ENCODE measurements at regions not wholly inside any gene's neighbourhood (a gene's known extent, or its start where the extent isn't known, plus 50 kb on each side); places are given as distances from the start of the nearest gene placed in this dataset.
A peak's percentile ranks its signal among the peaks of the same experiment; 100 is the strongest.

- H3K36me3 ChIP-seq (ENCODE audit: low read depth, low read length), result no peaks in the 10 kb centered on the region
- TF ChIP-seq EZH2phosphoT487 (IDR thresholded peaks at IDR 0.05; ENCODE audit: borderline replicate concordance, low read length) (no peak), CTCF (conservative IDR thresholded peaks at IDR 0.05; ENCODE audit: low read depth, low read length) (no peak), EZH2 (IDR thresholded peaks at IDR 0.05; ENCODE audit: low read length, unreplicated experiment) (no peak)
- H3K9me3 ChIP-seq (ENCODE audit: low read length), result no peaks in the 10 kb centered on the region
- H3F3A ChIP-seq (ENCODE audit: low read length, unreplicated experiment), result no peaks in the 10 kb centered on the region
- peak overlapping the region; percentile 51; the same call in 1 of the 2 replicates for H2AFZ ChIP-seq (ENCODE audit: low read length)
- no peaks in the 10 kb centered on the region for H4K20me1 ChIP-seq (ENCODE audit: low read length)
- ATAC-seq, result peak; percentile 52
- DNase-seq, result peak; percentile 67
- POLR2A ChIA-PET (ENCODE audit: unreplicated experiment), result no interaction called here
- intact Hi-C loops (cut with micrococcal nuclease), result no loop called here
- peak overlapping the region; percentile 67 for H3K27ac ChIP-seq (ENCODE audit: low read length)
- H3K4me2 ChIP-seq (ENCODE audit: low read length), result peak overlapping the region; percentile 73
- CTCF ChIA-PET, result interaction anchor here (1.0 kb wide), 1 partner anchor 145 kb away, joined by 3 read pairs; no protein-coding TSS in a partner anchor
- H3K27me3 ChIP-seq (ENCODE audit: low read length), result no peaks in the 10 kb centered on the region
- H3K9me2 ChIP-seq (replicated peaks; ENCODE audit: low read length), result no peaks in the 10 kb centered on the region
- peaks cover 36% of the 10 kb centered on the region for H3K4me1 ChIP-seq (ENCODE audit: insufficient read depth, low read length)
- peak overlapping the region; percentile 42 for H3K9ac ChIP-seq (ENCODE audit: low read length)
- H3K79me2 ChIP-seq (ENCODE audit: low read length), result no peaks in the 10 kb centered on the region
- peak overlapping the region; percentile 29; the same call in 1 of the 2 replicates for H3K4me3 ChIP-seq (ENCODE audit: low read length)
- BruUV-seq (replicated peaks), result no TSS peak
Observed at GRCh38 chr6:2378891-2379652, 133.7 kb upstream of the GMDS start.

- CTCF ChIA-PET, result no interaction called here
- POLR2A ChIA-PET (ENCODE audit: unreplicated experiment), result no interaction called here
- H3K9me3 ChIP-seq (ENCODE audit: low read length), result no peaks in the 10 kb centered on the region
- no peaks in the 10 kb centered on the region for H3K27me3 ChIP-seq (ENCODE audit: low read length)
- intact Hi-C loops (cut with micrococcal nuclease), result no loop called here
- BruUV-seq (replicated peaks), result no TSS peak
- H3K4me3 ChIP-seq (ENCODE audit: low read length), result no peak overlapping the region
- no peaks in the 10 kb centered on the region for H3K9me2 ChIP-seq (replicated peaks; ENCODE audit: low read length)
- TF ChIP-seq EZH2 (IDR thresholded peaks at IDR 0.05; ENCODE audit: low read length, unreplicated experiment) (no peak), EZH2phosphoT487 (IDR thresholded peaks at IDR 0.05; ENCODE audit: borderline replicate concordance, low read length) (no peak), CTCF (conservative IDR thresholded peaks at IDR 0.05; ENCODE audit: low read depth, low read length) (no peak)
- DNase-seq (no peak), ATAC-seq (no peak)
- no peak overlapping the region for H3K9ac ChIP-seq (ENCODE audit: low read length)
- H3K4me2 ChIP-seq (ENCODE audit: low read length), result no peak overlapping the region
- no peaks in the 10 kb centered on the region for H4K20me1 ChIP-seq (ENCODE audit: low read length)
- peak overlapping the region; percentile 84 for H3K27ac ChIP-seq (ENCODE audit: low read length)
- no peaks in the 10 kb centered on the region for H3F3A ChIP-seq (ENCODE audit: low read length, unreplicated experiment)
- H3K36me3 ChIP-seq (ENCODE audit: low read depth, low read length), result no peaks in the 10 kb centered on the region
- H3K79me2 ChIP-seq (ENCODE audit: low read length), result no peaks in the 10 kb centered on the region
- H3K4me1 ChIP-seq (ENCODE audit: insufficient read depth, low read length), result peaks cover 35% of the 10 kb centered on the region
- H2AFZ ChIP-seq (ENCODE audit: low read length), result no peak overlapping the region
Observed at GRCh38 chr6:2378046-2378657, 132.7 kb upstream of the GMDS start.

Data from PC-3 (cell line).